B cell (primary cell): ENCODE measurements at regions not wholly inside any gene's neighbourhood (a gene's known extent, or its start where the extent isn't known, plus 50 kb on each side); places are given as distances from the start of the nearest gene placed in this dataset.

Experiments used
- ATAC-seq: fragments of 200-7000 bp; cut with Tn5 transposase; one replicate; pipeline ENCODE4 v1.10.0; 2021; ENCODE audit warnings: low read depth, mild to moderate bottlenecking, moderate number of reproducible peaks, moderate library complexity
- CTCF ChIA-PET: fragments of 350-600 bp; sonication (Branson Sonifier 250); formaldehyde crosslinking; loops from one replicate; lab custom pipeline; 2021; ENCODE audit warnings: antibody characterized with exemption, inconsistent platforms; lab: Charles Lee
- POLR2A ChIA-PET: fragments of 350-600 bp; sonication (Branson Sonifier 250); formaldehyde crosslinking; loops from one replicate; lab custom pipeline; 2021; ENCODE audit warnings: antibody characterized with exemption; lab: Charles Lee
- DNase-seq: peaks from one replicate; pipeline ENCODE4 v3.0.0; 2013
- H2AFZ ChIP-seq: 2 replicates; pipeline ENCODE4 v1.6.1; 2012; ENCODE audit warnings: mild to moderate bottlenecking, low read depth, low read length; ENCODE audit not compliant: insufficient read depth, poor library complexity, severe bottlenecking
- H3K27ac ChIP-seq, 2 donors: 1 replicate in 1 of 2; 2 replicates in 1 of 2; pipeline ENCODE4 v1.5.1; 2012 to 2013; ENCODE audit warnings: low read length in 2 of 2, mild to moderate bottlenecking in 2 of 2, moderate library complexity in 1 of 2
- H3K27me3 ChIP-seq, 4 experiments: fragments of 200-600 bp in 1 of 4; sonication (generic) in 1 of 4; replicated peaks in 1 of 4; 1 replicate in 2 of 4; 2 replicates in 2 of 4; pipeline versions ENCODE4 v1.6.1 to v1.7.0; 2013 to 2016; ENCODE audit warnings: low read length in 3 of 4, mild to moderate bottlenecking in 2 of 4, mixed read lengths in 1 of 4, moderate library complexity in 1 of 4; ENCODE audit not compliant: insufficient read depth in 4 of 4, control insufficient read depth in 3 of 4; ENCODE audit errors: control extremely low read depth in 1 of 4
- H3K36me3 ChIP-seq, 2 experiments: replicated peaks in 1 of 2; 1 replicate in 1 of 2; 2 replicates in 1 of 2; pipeline versions ENCODE4 v1.6.1 to v1.7.1; 2013; ENCODE audit warnings: low read length in 1 of 2; ENCODE audit not compliant: insufficient read depth in 2 of 2, control insufficient read depth in 1 of 2; ENCODE audit errors: control extremely low read depth in 1 of 2, extremely low read depth in 1 of 2
- H3K4me1 ChIP-seq, 2 donors: fragments of 200-600 bp in 1 of 2; sonication (generic) in 1 of 2; 1 replicate in 1 of 2; 2 replicates in 1 of 2; pipeline versions ENCODE4 v1.5.1 to v1.6.1; 2013 to 2017; ENCODE audit warnings: low read length in 2 of 2; ENCODE audit not compliant: control insufficient read depth in 2 of 2, insufficient read depth in 2 of 2
- H3K4me2 ChIP-seq: replicated peaks from 2 replicates; pipeline ENCODE3; 2012; ENCODE audit warnings: mild to moderate bottlenecking, low read depth, low read length; ENCODE audit not compliant: poor library complexity, severe bottlenecking
- H3K4me3 ChIP-seq, 5 experiments: fragments of 200-600 bp in 1 of 5; sonication (generic) in 1 of 5; 1 replicate in 3 of 5; 2 replicates in 2 of 5; pipeline versions ENCODE4 v1.5.1 to v1.7.0; 2011 to 2016; ENCODE audit warnings: low read length in 4 of 5, mild to moderate bottlenecking in 4 of 5, low read depth in 2 of 5, control low read depth in 1 of 5, moderate library complexity in 1 of 5; ENCODE audit not compliant: insufficient read depth in 1 of 5; ENCODE audit errors: control extremely low read depth in 1 of 5, extremely low read depth in 1 of 5
- H3K79me2 ChIP-seq: fragments of 200-600 bp; sonication (generic); one replicate; pipeline ENCODE4 v1.6.0; 2016; ENCODE audit warnings: low read length; ENCODE audit not compliant: control insufficient read depth, insufficient read depth
- H3K9ac ChIP-seq: fragments of 200-600 bp; sonication (generic); 2 replicates; pipeline ENCODE4 v1.6.1; 2017; ENCODE audit warnings: mild to moderate bottlenecking, low read length, moderate library complexity
- H3K9me3 ChIP-seq, 3 donors: one replicate each; pipeline versions ENCODE4 v1.6.1 to v1.7.1; 2013; ENCODE audit warnings: low read length in 2 of 3; ENCODE audit not compliant: control insufficient read depth in 2 of 3, insufficient read depth in 1 of 3; ENCODE audit errors: control extremely low read depth in 1 of 3
- H4K20me1 ChIP-seq: 2 replicates; pipeline ENCODE4 v1.6.0; 2012; ENCODE audit warnings: mild to moderate bottlenecking, low read length; ENCODE audit not compliant: insufficient read depth, control insufficient read depth, poor library complexity, severe bottlenecking
- H3K27ac Mint-ChIP-seq: one replicate; pipeline ENCODE4 v1.8.0; 2021; ENCODE audit warnings: mixed read lengths
- H3K27me3 Mint-ChIP-seq: one replicate; pipeline ENCODE4 v1.8.0; 2021; ENCODE audit warnings: mixed read lengths
- H3K4me1 Mint-ChIP-seq: one replicate; pipeline ENCODE4 v1.8.0; 2021; ENCODE audit warnings: mixed read lengths
- H3K4me3 Mint-ChIP-seq: one replicate; pipeline ENCODE4 v1.8.0; 2021; ENCODE audit warnings: mixed read lengths
- H3K9me3 Mint-ChIP-seq: one replicate; pipeline ENCODE4 v1.8.0; 2022; ENCODE audit warnings: mixed read lengths; ENCODE audit not compliant: insufficient read depth
- CTCF ChIP-seq: fragments of 200-600 bp; IDR thresholded peaks from one replicate; pipeline ENCODE4 v1.8.0; 2022; ENCODE audit warnings: antibody characterized with exemption, mild to moderate bottlenecking
- EZH2 ChIP-seq: IDR thresholded peaks from 2 replicates; pipeline ENCODE4 v1.6.1; 2012; ENCODE audit warnings: borderline replicate concordance, low read depth, mild to moderate bottlenecking, moderate library complexity, low read length; ENCODE audit not compliant: insufficient read depth, poor library complexity, severe bottlenecking
- WGBS: methylation state at CpG from one replicate; pipeline ENCODE4 v1.1.5; 2013; ENCODE audit warnings: missing lambda C conversion rate; ENCODE audit not compliant: insufficient coverage; 5-methylcytosine and 5-hydroxymethylcytosine counted together
- intact Hi-C: fragments of 100-400 bp; cut with micrococcal nuclease; formaldehyde crosslinking; loops from one replicate; pipeline ENCODE4 v1.10.0; 2022

- no CpG with 5 or more reads among the region's 2 CpGs for WGBS
- Mint-ChIP-seq H3K27ac (no peak overlapping the region), H3K9me3 (peaks cover 4% of the 10 kb centered on the region)
Measured at GRCh38 chr5:118479285-118479684, 509.1 kb downstream of the DTWD2 start.

GRCh38 chr5:118478852-118479251 is 509.5 kb downstream of the DTWD2 start:
- POLR2A ChIA-PET, result no interaction called here
- H3K9me3 ChIP-seq, result peaks cover 0 to 17% (median 0%) of the 10 kb centered on the region in 3 donors
- no peaks in the 10 kb centered on the region for H4K20me1 ChIP-seq
- H3K9ac ChIP-seq, result no peak overlapping the region
- no peak overlapping the region for H3K27ac Mint-ChIP-seq
- intact Hi-C loops, result no loop called here
- H3K36me3 ChIP-seq, result no peaks in the 10 kb centered on the region
- 92% methylated on average over 8 of the region's 8 CpGs for WGBS
- H3K27me3 Mint-ChIP-seq, result peaks cover 4% of the 10 kb centered on the region
- no peak for TF ChIP-seq EZH2
- no peak for TF ChIP-seq CTCF
- no peak overlapping the region for H3K4me3 ChIP-seq
- H2AFZ ChIP-seq, result no peak overlapping the region
- no peak overlapping the region for H3K4me2 ChIP-seq
- H3K27me3 ChIP-seq, result no peaks in the 10 kb centered on the region
- H3K9me3 Mint-ChIP-seq, result no peaks in the 10 kb centered on the region
- no peaks in the 10 kb centered on the region for H3K4me1 ChIP-seq
- H3K79me2 ChIP-seq, result no peaks in the 10 kb centered on the region
- ATAC-seq (no peak), DNase-seq (no peak)
- CTCF ChIA-PET, result no interaction called here
- no peak overlapping the region for H3K4me3 Mint-ChIP-seq
- no peak overlapping the region for H3K27ac ChIP-seq
- peaks cover 2% of the 10 kb centered on the region for H3K4me1 Mint-ChIP-seq

More at GRCh38 chr5:118479285-118479684, 509.1 kb downstream of the DTWD2 start:
- H3K9ac ChIP-seq, result no peak overlapping the region
- H3K79me2 ChIP-seq, result no peaks in the 10 kb centered on the region
- ATAC-seq (no peak), DNase-seq (no peak)
- no peaks in the 10 kb centered on the region for H3K36me3 ChIP-seq
- ChIA-PET POLR2A (no interaction called here), CTCF (no interaction called here)
- H3K4me1 Mint-ChIP-seq, result peaks cover 2% of the 10 kb centered on the region
- no peak overlapping the region for H3K27ac ChIP-seq
- no peak overlapping the region for H3K4me3 Mint-ChIP-seq
- H3K27me3 ChIP-seq, result no peaks in the 10 kb centered on the region
- peaks cover 4% of the 10 kb centered on the region for H3K27me3 Mint-ChIP-seq
- no peak for TF ChIP-seq EZH2
- no peak for TF ChIP-seq CTCF
- H3K4me1 ChIP-seq, result no peaks in the 10 kb centered on the region
- H3K4me2 ChIP-seq, result no peak overlapping the region
- no peak overlapping the region for H3K4me3 ChIP-seq
- H4K20me1 ChIP-seq, result no peaks in the 10 kb centered on the region
- H2AFZ ChIP-seq, result no peak overlapping the region
- H3K9me3 ChIP-seq, result peaks cover 0 to 17% (median 0%) of the 10 kb centered on the region in 3 donors
- intact Hi-C loops, result no loop called here
